HG03103 (cell line): ENCODE measurements at regions not wholly inside any gene's neighbourhood (a gene's known extent, or its start where the extent isn't known, plus 50 kb on each side); places are given as distances from the start of the nearest gene placed in this dataset.

ENCODE experiments used
- ATAC-seq: cut with Tn5 transposase; IDR thresholded peaks from one replicate; pipeline ENCODE4 v1.9.1; 2021; ENCODE audit warnings: low read depth; ENCODE audit not compliant: unreplicated experiment

GRCh38 chr6:26304797-26305640, 60.0 kb upstream of the BTN3A2 start:
- no peak for ATAC-seq

GRCh38 chr6:26305641-26305969, 59.4 kb upstream of the BTN3A2 start:
- no peak for ATAC-seq

- no peak for ATAC-seq
Measured at GRCh38 chr6:26306232-26306631, 58.8 kb upstream of the BTN3A2 start.

GRCh38 chr6:26307850-26308249, 57.1 kb upstream of the BTN3A2 start:
- no peak for ATAC-seq

GRCh38 chr6:26309731-26310142, 55.3 kb upstream of the BTN3A2 start:
- ATAC-seq, result no peak

- ATAC-seq, result no peak
Measured at GRCh38 chr6:26311012-26311384, 54.0 kb upstream of the BTN3A2 start.

DNA sequence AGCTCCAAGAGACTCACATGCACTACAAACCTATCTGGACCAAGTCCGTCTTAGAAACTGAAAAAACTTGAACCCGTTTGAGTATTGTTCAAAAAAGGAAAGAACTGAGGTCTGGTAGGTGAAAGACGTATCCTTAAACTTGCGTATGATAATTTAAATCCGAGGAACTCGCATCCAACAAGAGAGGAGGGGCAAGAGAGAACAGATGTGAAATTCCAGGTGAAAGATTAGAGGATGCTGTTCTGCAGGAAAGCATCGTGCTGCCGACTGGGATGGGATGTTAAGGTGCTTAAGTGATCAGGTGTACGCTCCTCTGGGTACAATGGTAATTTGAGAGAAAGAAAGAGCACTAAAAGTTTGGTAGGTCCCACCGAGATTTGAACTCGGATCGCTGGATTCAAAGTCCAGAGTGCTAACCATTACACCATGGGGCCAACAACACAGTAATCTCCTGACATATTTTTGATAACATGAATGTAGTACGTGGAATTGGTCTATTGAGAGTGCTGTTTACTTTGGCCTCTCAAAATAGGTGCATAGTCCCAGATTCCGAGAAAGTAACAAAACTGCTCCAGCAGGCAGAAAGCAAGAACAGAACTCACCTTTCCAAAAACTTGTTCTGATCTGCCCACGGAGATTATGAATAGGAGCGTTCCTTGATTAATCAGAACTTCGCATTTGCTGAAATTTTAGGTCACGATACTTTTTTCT, 53.5 kb upstream of the BTN3A2 start:
- no peak for ATAC-seq

DNA sequence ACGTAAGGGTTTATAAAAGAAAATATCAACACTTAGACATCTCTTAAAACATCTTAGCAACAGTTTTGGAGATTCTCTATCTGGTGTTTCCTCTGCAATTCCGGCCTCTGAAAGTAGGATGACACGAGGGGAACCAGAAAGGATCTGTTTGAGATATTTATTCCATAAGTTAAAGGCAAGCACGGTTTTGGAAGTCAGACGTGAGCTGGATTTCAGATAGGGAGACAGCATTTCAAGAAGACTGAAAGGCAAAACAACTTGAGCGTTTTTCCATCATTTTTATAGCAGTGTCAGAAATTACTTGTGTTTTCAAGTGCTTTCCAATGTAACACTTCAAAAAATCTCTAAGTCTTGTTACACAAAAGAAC, 52.9 kb upstream of the BTN3A2 start:
- no peak for ATAC-seq

GRCh38 chr6:26312501-26313397, 52.2 kb upstream of the BTN3A2 start:
- ATAC-seq, result no peak
